HG03103 (cell line): ENCODE measurements at regions not wholly inside any gene's neighbourhood (a gene's known extent, or its start where the extent isn't known, plus 50 kb on each side); places are given as distances from the start of the nearest gene placed in this dataset.

Source experiments
- ATAC-seq: cut with Tn5 transposase; IDR thresholded peaks from one replicate; pipeline ENCODE4 v1.9.1; 2021; ENCODE audit warnings: low read depth; ENCODE audit not compliant: unreplicated experiment

- ATAC-seq = no peak
Observed at GRCh38 chr9:116087246-116087645, 66.3 kb upstream of the PAPPA start.

GRCh38 chr9:116087751-116088194, 65.8 kb upstream of the PAPPA start:
- no peak for ATAC-seq

- ATAC-seq = no peak
Observed at GRCh38 chr9:116088396-116088795, 65.2 kb upstream of the PAPPA start.

- no peak for ATAC-seq
Observed at GRCh38 chr9:116090030-116090770, 63.4 kb upstream of the PAPPA start.

GRCh38 chr9:116094846-116095245, 58.7 kb upstream of the PAPPA start:
- ATAC-seq = no peak

- ATAC-seq = no peak
Observed at GRCh38 chr9:116095403-116095802, 58.2 kb upstream of the PAPPA start.

GRCh38 chr9:116096046-116096445, 57.5 kb upstream of the PAPPA start:
- no peak for ATAC-seq

- no peak for ATAC-seq
Observed at GRCh38 chr9:116096853-116097252, 56.7 kb upstream of the PAPPA start.

- ATAC-seq = no peak
Observed at GRCh38 chr9:116098476-116098875, 55.1 kb upstream of the PAPPA start.

- no peak for ATAC-seq
Observed at GRCh38 chr9:116099821-116100220, 53.8 kb upstream of the PAPPA start.

GRCh38 chr9:116100711-116101121, 52.9 kb upstream of the PAPPA start:
- no peak for ATAC-seq

GRCh38 chr9:116101516-116101915, 52.1 kb upstream of the PAPPA start:
- ATAC-seq = no peak

- no peak for ATAC-seq
Observed at GRCh38 chr9:116102596-116102995, 51.0 kb upstream of the PAPPA start.
